GM12878 (cell line): ENCODE measurements at regions not wholly inside any gene's neighbourhood (a gene's known extent, or its start where the extent isn't known, plus 50 kb on each side); places are given as distances from the start of the nearest gene placed in this dataset.

Experiments
- ATAC-seq: fragments of 200-7000 bp; cut with Tn5 transposase; 3 replicates; pipeline ENCODE4 v1.9.1; 2020; ENCODE audit warnings: mild to moderate bottlenecking, moderate library complexity
- BruUV-seq: library from RNA; stranded (reverse); fragments of 400-500 nt; replicated peaks from 2 replicates; lab custom pipeline; 2021; lab: Mats Ljungman, UMichigan
- CTCF ChIA-PET: fragments of 300-600 bp; sonication (Branson Sonifier 250); formaldehyde crosslinking; extraction: SDS; loops from one replicate; lab custom pipeline; 2021; ENCODE audit warnings: inconsistent platforms; lab: Yijun Ruan, JAX
- POLR2A ChIA-PET: fragments of 350-600 bp; formaldehyde crosslinking; extraction: SDS; loops from one replicate; lab custom pipeline; 2021; ENCODE audit warnings: inconsistent platforms; lab: Charles Lee
- RAD21 ChIA-PET: fragments of 300-600 bp; sonication (Branson Sonifier 250); formaldehyde crosslinking; loops from one replicate; lab custom pipeline; 2023; ENCODE audit warnings: antibody characterized with exemption; ENCODE audit not compliant: unreplicated experiment; lab: Charles Lee
- SMC1A ChIA-PET: fragments of 300-600 bp; sonication (Branson Sonifier 250); formaldehyde crosslinking; loops from one replicate; lab custom pipeline; 2023; ENCODE audit not compliant: unreplicated experiment, uncharacterized antibody; lab: Charles Lee
- DNase-seq: peaks from one replicate; pipeline ENCODE4 v3.0.0-alpha.2; 2011; ENCODE audit warnings: low read depth, low spot score
- FAIRE-seq: peaks from 3 replicates; lab custom pipeline; 2011; peaks lifted over from hg19 to GRCh38; lab: Jason Lieb, UNC
- H2AFZ ChIP-seq: 2 replicates; pipeline ENCODE4 v1.6.0; 2011; ENCODE audit warnings: low read depth, low read length, control low read depth; ENCODE audit not compliant: control insufficient read depth
- H3K27ac ChIP-seq: 2 replicates; pipeline ENCODE4 v1.5.1; 2011; ENCODE audit warnings: control low read depth; ENCODE audit not compliant: control insufficient read depth, insufficient read depth
- H3K27me3 ChIP-seq, 2 experiments: replicated peaks in 1 of 2; 2 replicates each; pipeline versions ENCODE4 v1.6.0 to v1.6.1; 2011; ENCODE audit warnings: low read length in 1 of 2; ENCODE audit not compliant: control insufficient read depth in 2 of 2, insufficient read depth in 2 of 2
- H3K36me3 ChIP-seq, 2 experiments: 2 replicates each; pipeline ENCODE4 v1.5.1; 2011; ENCODE audit warnings: low read length in 1 of 2; ENCODE audit not compliant: control insufficient read depth in 2 of 2, insufficient read depth in 2 of 2
- H3K4me1 ChIP-seq: 2 replicates; pipeline ENCODE4 v1.6.1; 2011; ENCODE audit warnings: mild to moderate bottlenecking, low read length, moderate library complexity, mixed read lengths; ENCODE audit not compliant: control insufficient read depth, insufficient read depth
- H3K4me2 ChIP-seq: 2 replicates; pipeline ENCODE4 v1.6.0; 2011; ENCODE audit warnings: control low read depth; ENCODE audit not compliant: control insufficient read depth, insufficient read depth
- H3K4me3 ChIP-seq: fragments of 200-600 bp; sonication (generic); 2 replicates; pipeline ENCODE4 v1.5.1; 2016
- H3K79me2 ChIP-seq: 2 replicates; pipeline ENCODE4 v1.6.0; 2011; ENCODE audit warnings: low read length; ENCODE audit not compliant: control insufficient read depth, insufficient read depth
- H3K9ac ChIP-seq: 2 replicates; pipeline ENCODE4 v1.8.0; 2011; ENCODE audit warnings: low read length, control low read depth, mixed read lengths; ENCODE audit not compliant: control insufficient read depth, insufficient read depth
- H3K9me3 ChIP-seq: replicated peaks from 3 replicates; pipeline ENCODE4 v1.5.1; 2011; ENCODE audit warnings: mild to moderate bottlenecking, low read length; ENCODE audit not compliant: control insufficient read depth, insufficient read depth
- H4K20me1 ChIP-seq: 2 replicates; pipeline ENCODE4 v1.6.0; 2011; ENCODE audit not compliant: control insufficient read depth, insufficient read depth
- FOXM1 ChIP-seq: IDR thresholded peaks from 2 replicates; pipeline ENCODE4 v1.6.1; 2012; ENCODE audit warnings: low read depth, mild to moderate bottlenecking, inconsistent platforms, low read length, moderate library complexity
- JUNB ChIP-seq: IDR thresholded peaks from 2 replicates; pipeline ENCODE4 v1.6.1; 2016; ENCODE audit warnings: antibody characterized with exemption, mild to moderate bottlenecking
- MTA2 ChIP-seq: fragments of 450-650 bp; IDR thresholded peaks from 2 replicates; pipeline ENCODE4 v1.6.1; 2016; ENCODE audit warnings: low read depth, mild to moderate bottlenecking, moderate library complexity
- NFIC ChIP-seq: IDR thresholded peaks from 2 replicates; pipeline ENCODE4 v1.6.1; 2012; ENCODE audit warnings: low read depth, mild to moderate bottlenecking, inconsistent platforms, low read length, moderate library complexity
- POLR2AphosphoS2 ChIP-seq: IDR thresholded peaks from 2 replicates; pipeline ENCODE4 v1.6.1; 2011; ENCODE audit warnings: low read depth, mild to moderate bottlenecking, low read length, improper control_type of control experiment, moderate library complexity
- TARDBP ChIP-seq: IDR thresholded peaks from 2 replicates; pipeline ENCODE4 v1.6.1; 2016; ENCODE audit warnings: borderline replicate concordance
- WRNIP1 ChIP-seq: IDR thresholded peaks from 2 replicates; pipeline ENCODE4 v1.6.1; 2011; ENCODE audit warnings: low read depth, low read length, improper control_type of control experiment, borderline replicate concordance
- WGBS: methylation state at CpG from one replicate; pipeline ENCODE4 v1.1.6; 2016; ENCODE audit warnings: low lambda C conversion rate; ENCODE audit not compliant: insufficient replicate concordance, insufficient coverage; ENCODE audit errors: missing lambda C conversion rate; 5-methylcytosine and 5-hydroxymethylcytosine counted together
- in situ Hi-C: fragments of 300-500 bp; cut with MboI; formaldehyde crosslinking; loops from 9 replicates; pipeline ENCODE4 v1.14.3; 2018; ENCODE audit warnings: mixed read lengths
- intact Hi-C: fragments of 100-400 bp; cut with micrococcal nuclease; formaldehyde crosslinking; loops from one replicate; pipeline ENCODE4 v1.14.2; 2022; ENCODE audit not compliant: unreplicated experiment
- TF ChIP-seq, protein P1 (sequence below): fragments of 450-650 bp; IDR thresholded peaks from 2 replicates; pipeline ENCODE4 v1.6.1; 2018; ENCODE audit warnings: borderline replicate concordance, mild to moderate bottlenecking; ENCODE audit not compliant: partially characterized antibody
- TF ChIP-seq, protein P2 (sequence below): fragments of 450-650 bp; formaldehyde crosslinking; IDR thresholded peaks from 2 replicates; pipeline ENCODE4 v1.4.0; 2020; ENCODE audit warnings: mild to moderate bottlenecking, moderate library complexity

DNA sequence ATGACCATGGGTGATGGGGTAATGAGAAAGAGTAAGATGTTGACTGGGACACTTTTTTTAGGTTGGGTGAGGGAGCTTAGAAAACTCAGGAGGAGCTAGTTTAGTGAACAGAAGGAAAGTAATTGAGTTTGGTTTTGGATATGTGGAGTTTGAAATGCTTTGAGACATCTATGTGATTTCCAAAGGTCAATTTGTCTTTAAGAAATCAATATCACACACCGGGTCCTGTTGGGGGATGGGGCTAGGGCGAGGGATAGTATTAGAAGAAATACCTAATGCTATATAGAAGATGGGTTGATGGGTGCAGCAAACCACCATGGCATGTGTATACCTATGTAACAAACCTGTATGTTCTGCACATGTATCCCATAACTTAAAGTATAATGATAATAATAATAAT is 118.4 kb downstream of the ASCL1 start:
- 6% methylated on average over 2 of the region's 2 CpGs for WGBS
- no peaks in the 10 kb centered on the region for H4K20me1 ChIP-seq
- no peak overlapping the region for H2AFZ ChIP-seq
- ATAC-seq (no peak), FAIRE-seq (no peak), DNase-seq (no peak)
- RAD21 ChIA-PET: no interaction called here
- no peak overlapping the region for H3K27ac ChIP-seq
- no peak overlapping the region for H3K9ac ChIP-seq
- in situ Hi-C loops (no loop called here), intact Hi-C loops (no loop called here)
- H3K79me2 ChIP-seq: no peaks in the 10 kb centered on the region
- CTCF ChIA-PET: interaction anchor here (1.0 kb wide), 1 partner anchor 113 kb away, joined by 3 read pairs; no protein-coding TSS in a partner anchor
- H3K9me3 ChIP-seq: peaks cover 2% of the 10 kb centered on the region; the same call in 2 of the 3 replicates
- BruUV-seq: no TSS peak
- SMC1A ChIA-PET: interaction anchor here (0.9 to 1.5 kb wide), 4 partner anchors 9 to 210 kb away, joined by 3 read pairs; no protein-coding TSS in a partner anchor
- H3K4me1 ChIP-seq: no peaks in the 10 kb centered on the region
- H3K4me3 ChIP-seq: no peak overlapping the region
- no peak overlapping the region for H3K4me2 ChIP-seq
- H3K27me3 ChIP-seq: no peaks in the 10 kb centered on the region
- POLR2A ChIA-PET: no interaction called here
- no peaks in the 10 kb centered on the region for H3K36me3 ChIP-seq
- TF ChIP-seq TARDBP: no peak
- TF ChIP-seq MTA2: no peak
- TF ChIP-seq, protein P1, sequence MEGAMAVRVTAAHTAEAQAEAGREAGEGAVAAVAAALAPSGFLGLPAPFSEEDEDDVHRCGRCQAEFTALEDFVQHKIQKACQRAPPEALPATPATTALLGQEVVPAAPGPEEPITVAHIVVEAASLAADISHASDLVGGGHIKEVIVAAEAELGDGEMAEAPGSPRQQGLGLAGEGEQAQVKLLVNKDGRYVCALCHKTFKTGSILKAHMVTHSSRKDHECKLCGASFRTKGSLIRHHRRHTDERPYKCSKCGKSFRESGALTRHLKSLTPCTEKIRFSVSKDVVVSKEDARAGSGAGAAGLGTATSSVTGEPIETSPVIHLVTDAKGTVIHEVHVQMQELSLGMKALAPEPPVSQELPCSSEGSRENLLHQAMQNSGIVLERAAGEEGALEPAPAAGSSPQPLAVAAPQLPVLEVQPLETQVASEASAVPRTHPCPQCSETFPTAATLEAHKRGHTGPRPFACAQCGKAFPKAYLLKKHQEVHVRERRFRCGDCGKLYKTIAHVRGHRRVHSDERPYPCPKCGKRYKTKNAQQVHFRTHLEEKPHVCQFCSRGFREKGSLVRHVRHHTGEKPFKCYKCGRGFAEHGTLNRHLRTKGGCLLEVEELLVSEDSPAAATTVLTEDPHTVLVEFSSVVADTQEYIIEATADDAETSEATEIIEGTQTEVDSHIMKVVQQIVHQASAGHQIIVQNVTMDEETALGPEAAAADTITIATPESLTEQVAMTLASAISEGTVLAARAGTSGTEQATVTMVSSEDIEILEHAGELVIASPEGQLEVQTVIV: no peak
- TF ChIP-seq, protein P2, sequence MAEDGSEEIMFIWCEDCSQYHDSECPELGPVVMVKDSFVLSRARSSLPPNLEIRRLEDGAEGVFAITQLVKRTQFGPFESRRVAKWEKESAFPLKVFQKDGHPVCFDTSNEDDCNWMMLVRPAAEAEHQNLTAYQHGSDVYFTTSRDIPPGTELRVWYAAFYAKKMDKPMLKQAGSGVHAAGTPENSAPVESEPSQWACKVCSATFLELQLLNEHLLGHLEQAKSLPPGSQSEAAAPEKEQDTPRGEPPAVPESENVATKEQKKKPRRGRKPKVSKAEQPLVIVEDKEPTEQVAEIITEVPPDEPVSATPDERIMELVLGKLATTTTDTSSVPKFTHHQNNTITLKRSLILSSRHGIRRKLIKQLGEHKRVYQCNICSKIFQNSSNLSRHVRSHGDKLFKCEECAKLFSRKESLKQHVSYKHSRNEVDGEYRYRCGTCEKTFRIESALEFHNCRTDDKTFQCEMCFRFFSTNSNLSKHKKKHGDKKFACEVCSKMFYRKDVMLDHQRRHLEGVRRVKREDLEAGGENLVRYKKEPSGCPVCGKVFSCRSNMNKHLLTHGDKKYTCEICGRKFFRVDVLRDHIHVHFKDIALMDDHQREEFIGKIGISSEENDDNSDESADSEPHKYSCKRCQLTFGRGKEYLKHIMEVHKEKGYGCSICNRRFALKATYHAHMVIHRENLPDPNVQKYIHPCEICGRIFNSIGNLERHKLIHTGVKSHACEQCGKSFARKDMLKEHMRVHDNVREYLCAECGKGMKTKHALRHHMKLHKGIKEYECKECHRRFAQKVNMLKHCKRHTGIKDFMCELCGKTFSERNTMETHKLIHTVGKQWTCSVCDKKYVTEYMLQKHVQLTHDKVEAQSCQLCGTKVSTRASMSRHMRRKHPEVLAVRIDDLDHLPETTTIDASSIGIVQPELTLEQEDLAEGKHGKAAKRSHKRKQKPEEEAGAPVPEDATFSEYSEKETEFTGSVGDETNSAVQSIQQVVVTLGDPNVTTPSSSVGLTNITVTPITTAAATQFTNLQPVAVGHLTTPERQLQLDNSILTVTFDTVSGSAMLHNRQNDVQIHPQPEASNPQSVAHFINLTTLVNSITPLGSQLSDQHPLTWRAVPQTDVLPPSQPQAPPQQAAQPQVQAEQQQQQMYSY (CRISPR knock-in tag): no peak
- no peak for TF ChIP-seq JUNB
- no peak for TF ChIP-seq POLR2AphosphoS2
- TF ChIP-seq WRNIP1: no peak
- TF ChIP-seq NFIC: no peak
- TF ChIP-seq FOXM1: no peak
